NCI-H146 treated with DMSO at 0.1 percent for 48 hours (cell line): ENCODE measurements at regions not wholly inside any gene's neighbourhood (a gene's known extent, or its start where the extent isn't known, plus 50 kb on each side); places are given as distances from the start of the nearest gene placed in this dataset.
"Not testable (repeated sequence)": the region's sequence is repeated elsewhere in the genome, so short reads cannot be mapped to it uniquely, and the experiment has no call there.

Experiments
- DNase-seq: peaks from one replicate; lab custom pipeline; 2025; ENCODE audit not compliant: unreplicated experiment; lab: John Stamatoyannopoulos, UW

GRCh38 chr5:82659115-82659514 is 381.0 kb upstream of the RPS23 start:
- no peak for DNase-seq

GRCh38 chr5:82657033-82657699 is 379.0 kb upstream of the RPS23 start:
- DNase-seq = no peak

DNA sequence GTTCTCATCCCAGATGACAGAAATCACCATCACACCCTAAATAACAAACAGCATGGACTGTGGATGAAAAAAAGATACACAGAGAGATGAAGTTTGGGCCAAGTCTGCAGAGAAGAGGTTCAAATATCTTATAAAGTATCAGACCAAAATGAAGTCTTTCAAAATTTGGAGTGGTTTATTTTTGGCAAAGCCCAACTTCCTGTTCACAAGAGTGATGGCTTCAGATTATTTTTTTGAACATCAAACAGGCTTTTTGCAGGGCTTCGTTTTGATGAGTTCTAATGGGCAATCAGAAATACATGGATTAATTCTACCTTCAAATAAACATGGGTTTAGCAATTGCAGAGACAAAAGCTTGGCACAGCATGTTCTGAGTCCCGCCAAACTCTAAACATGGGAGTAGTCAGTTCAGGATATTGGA is 378.2 kb upstream of the RPS23 start:
- no peak for DNase-seq

DNA sequence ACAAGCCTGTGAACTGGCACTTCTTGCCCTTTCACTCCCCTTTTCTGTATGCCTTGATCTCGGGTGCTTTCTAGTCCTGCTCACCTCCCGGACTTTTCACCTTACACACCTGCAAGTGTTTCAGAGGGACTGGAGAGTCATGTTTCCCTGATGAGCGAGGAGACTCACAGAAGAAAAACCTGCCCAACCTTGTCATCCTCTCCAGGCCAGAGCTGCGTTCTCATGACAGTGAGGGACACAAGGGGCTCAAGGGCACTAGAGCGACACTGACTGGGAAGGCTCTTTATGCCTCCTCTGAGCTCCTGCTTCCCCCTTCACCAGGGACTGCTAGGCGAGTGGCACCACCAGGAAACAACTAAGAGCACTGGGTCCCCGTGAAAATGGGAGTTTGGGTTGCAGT is 376.9 kb upstream of the RPS23 start:
- DNase-seq = no peak

GRCh38 chr5:82649943-82650342 is 371.8 kb upstream of the RPS23 start:
- DNase-seq = no peak

DNA sequence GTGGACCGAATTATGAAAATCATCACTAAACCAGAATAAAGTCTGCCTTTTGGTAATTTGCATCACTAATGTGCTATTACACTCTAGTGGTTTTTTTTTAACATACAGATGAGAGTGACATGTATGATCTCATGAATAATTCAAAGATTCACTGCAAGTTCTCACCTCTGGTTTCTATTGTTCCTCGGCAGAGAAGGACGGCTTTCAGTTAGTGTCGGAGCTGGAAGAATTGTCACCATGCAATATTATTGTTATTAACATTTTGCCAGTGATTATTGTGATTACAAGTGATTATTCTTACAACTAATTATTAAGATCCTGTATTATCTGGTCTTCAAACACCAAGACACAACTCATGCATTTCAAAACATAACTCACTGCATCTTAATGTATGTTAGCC is 366.6 kb upstream of the RPS23 start:
- no peak for DNase-seq

- DNase-seq = no peak
Measured at GRCh38 chr5:82644229-82644628, 366.1 kb upstream of the RPS23 start.

DNA sequence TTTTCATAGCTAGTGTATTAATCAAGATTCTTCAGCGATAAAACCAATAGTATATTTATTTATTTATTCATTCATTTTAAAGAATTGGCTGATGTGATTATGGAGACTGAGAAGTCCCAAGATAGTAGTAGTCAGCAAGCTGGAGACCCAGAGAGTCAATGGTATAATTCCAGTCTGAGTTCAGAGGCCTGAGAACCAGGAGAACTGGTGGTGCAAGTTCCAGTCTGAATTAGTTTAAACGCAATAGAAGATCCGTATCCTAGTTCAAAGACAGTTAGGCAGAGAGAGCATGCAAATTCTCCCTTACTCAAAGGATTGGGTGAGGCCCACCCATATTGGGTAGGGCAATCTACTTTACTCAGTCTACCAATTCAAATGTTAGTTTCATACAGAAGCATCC is 364.2 kb upstream of the RPS23 start:
- no peak for DNase-seq

DNA sequence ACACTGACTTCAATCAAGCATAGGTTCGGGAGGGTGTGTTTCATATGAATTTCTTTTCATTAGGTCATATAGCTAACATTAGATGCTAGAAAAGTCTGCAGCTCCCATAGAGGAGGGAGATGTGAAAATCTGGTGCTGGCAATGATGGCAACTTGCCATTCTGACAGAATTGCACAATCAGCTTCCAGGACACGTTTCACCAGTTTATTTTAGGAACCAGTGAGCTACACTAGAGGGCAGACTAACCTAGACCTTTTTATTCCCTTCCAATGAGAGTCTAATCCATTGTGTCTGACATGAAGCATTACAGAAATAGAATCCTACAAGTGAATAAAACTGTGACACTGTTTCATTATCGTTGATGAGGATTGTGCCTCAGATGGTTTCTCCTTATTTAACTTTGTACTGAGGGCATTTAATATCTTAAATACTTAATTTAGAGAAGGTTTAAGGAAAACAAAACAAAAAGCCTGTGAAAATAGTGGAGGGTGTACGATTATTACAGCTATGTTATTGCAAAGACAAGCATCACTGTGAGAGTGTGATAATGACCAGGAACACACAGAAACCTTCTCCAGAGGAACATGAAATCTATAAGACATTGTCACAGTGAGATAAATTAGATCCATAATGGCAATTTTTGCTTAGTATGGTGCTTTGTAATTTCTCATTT is 363.3 kb upstream of the RPS23 start:
- peak; percentile 1 for DNase-seq

DNA sequence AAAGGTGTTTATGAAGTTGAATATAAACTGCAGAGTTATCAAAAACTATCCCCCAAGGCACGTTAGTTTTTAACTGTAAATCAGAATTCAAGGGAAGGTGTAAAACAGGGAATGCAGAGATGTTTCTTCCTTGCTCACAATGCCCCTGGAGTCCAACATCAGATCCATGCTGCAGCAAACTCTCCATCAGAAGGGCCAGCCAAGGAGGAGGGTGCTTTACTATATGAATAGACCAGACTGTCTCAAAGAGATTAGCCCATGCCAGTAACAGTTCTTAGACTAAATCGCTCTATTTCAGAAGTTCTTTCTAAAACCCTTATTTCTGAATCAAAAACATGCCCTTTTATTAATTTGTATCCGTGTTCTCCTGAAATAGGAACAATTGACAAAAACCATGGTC is 362.8 kb upstream of the RPS23 start:
- no peak for DNase-seq

DNA sequence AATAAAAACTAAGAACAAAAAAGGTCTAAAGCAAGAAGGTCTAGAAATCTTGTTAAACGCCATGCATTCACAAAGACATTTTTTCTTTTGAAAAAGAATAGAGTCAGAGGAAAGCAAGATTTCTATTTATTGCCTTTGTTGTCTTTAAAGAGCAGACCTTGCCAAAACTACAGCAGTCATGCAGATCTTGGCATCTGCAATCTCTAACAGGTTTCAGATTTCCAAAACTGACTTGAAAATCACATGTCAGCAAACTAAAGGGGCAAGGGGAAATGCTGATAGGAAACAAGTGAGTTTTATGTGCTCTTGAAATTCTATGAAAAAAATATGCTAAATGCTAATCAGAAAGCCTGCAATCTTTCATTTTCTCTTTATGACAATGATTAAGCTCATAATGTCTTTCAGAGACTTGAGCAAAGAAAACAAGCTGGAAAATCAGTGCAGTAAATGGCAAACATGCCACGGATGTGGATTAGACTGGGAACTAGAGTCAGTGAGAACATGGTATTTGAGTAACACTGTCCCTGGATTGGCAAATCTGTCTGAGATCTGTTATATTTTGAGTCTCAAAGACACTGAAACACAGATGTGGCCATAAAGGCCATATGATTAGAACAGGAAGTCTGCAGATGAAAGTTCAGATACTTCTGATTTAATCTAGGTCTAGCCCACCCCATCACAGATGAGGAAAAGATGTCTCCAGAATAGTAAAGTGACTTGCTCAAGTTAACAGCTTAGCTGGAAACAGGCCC is 361.4 kb upstream of the RPS23 start:
- no peak for DNase-seq

DNA sequence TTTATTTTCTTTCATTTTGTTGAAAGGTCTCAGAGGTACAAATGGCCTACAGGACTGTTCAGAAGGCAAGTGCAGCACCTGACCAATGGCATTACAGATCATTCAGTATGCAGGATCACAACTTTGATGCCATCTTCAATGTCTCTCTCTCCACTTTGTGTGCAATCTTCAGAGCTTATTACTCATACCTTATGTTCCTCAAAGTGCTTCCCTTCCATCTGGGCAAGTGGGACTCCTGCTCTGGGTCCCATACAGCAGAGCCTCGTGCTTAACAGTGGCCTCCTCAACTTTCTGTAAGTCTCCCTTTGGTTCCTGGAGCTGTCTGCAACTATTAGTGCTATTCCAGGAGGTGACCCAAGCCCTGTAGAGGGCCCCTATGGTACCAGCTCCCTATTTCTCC is 358.4 kb upstream of the RPS23 start:
- DNase-seq = no peak

DNA sequence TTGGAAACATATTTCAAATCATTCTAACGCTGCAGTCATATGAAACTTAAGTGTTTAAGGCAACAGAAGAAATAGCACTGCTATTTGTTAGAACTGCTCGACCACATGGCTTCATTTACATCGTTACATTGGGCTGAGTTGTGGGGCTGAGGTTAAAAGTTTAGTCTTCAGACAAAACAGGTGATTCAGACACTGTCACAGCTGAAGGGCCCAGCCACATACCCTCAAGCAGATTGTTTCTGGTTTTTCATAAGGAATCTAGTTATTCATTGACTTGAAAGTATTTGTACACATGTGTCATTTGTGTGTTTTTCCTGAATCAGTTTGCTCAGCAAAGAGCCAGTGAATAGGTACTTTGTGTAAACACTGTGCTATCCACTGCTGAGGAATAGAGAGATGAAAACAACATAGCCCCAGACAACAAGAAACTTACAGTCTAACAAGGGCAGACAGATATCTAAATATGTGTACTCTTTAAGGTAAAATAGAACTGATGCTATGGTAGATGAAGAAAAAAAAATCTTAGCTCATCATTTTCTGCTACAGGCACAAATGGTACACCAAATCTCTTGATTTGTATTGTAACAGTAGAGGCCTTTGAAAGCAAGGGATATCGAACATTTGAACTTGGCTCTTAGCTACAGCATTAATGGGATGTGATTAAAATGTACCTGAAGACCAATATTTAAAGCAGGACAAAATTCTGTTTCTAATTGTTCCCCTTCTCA is 357.6 kb upstream of the RPS23 start:
- DNase-seq = no peak

GRCh38 chr5:82628364-82628910 is 350.3 kb upstream of the RPS23 start:
- DNase-seq = no peak

DNA sequence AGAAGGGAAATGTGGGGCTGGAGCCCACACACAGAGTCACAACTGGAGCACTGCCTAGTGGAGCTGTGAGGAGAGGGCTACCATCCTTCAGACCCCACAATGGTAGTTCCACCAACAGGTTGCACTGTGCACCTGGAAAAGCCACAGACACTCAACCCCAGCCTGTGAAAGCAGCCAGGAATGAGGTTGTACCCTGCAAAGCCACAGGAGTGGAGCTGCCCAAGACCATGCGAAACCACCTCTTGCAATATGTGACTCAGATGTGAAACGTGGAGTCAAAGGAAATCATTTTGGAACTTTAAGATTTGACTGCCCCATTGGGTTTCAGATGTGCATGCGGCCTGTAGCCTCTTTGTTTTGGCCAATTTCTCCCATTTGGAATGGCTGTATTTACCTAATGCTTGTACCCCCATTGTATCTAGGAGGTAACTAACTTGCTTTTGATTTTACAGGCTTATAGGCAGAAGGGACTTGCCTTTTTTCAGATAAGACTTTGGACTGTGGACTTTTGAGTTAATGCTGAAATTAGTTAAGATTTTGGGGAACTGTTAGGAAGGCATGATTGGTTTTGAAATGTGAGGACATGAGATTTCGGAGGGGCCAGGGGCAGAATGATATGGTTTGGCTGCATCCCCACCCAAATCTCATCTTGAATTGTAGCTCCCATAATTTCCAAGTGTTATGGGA is 348.9 kb upstream of the RPS23 start:
- not testable (repeated sequence) for DNase-seq

DNA sequence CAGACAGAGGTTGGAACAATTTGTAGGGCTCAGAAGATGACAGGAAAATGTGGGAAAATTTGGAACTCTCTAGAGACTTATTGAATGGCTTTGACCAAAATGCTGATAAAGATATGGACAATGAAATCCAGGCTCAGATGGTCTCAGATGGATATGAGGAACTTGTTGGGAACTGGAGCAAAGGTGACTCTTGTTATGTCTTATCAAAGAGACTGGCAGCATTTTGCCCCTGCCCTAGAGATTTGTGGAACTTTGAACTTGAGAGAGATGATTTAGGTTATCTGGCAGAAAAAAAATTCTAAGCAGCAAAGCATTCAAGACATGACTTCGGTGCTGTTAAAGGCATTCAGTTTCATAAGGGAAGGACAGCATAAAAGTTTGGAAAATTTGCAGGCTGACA is 347.9 kb upstream of the RPS23 start:
- not testable (repeated sequence) for DNase-seq

DNA sequence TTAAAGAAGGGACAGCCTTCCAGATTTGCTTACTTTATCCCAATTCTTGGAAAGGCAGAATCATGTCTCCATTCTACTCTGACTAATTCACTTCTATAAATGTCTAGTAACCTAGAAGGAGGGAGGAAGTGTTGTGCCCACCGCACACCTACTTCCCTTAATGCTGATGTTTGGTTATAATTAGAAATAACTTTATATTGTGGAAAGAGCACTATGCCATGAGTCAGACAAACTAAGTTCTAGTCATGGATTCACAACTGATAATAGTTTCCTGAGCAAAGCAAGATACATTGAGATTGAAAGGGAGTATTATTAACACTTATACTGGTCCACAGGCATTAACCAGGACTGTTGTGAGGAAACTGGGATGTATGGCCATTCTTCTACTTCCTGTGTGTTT is 345.9 kb upstream of the RPS23 start:
- DNase-seq = no peak

DNA sequence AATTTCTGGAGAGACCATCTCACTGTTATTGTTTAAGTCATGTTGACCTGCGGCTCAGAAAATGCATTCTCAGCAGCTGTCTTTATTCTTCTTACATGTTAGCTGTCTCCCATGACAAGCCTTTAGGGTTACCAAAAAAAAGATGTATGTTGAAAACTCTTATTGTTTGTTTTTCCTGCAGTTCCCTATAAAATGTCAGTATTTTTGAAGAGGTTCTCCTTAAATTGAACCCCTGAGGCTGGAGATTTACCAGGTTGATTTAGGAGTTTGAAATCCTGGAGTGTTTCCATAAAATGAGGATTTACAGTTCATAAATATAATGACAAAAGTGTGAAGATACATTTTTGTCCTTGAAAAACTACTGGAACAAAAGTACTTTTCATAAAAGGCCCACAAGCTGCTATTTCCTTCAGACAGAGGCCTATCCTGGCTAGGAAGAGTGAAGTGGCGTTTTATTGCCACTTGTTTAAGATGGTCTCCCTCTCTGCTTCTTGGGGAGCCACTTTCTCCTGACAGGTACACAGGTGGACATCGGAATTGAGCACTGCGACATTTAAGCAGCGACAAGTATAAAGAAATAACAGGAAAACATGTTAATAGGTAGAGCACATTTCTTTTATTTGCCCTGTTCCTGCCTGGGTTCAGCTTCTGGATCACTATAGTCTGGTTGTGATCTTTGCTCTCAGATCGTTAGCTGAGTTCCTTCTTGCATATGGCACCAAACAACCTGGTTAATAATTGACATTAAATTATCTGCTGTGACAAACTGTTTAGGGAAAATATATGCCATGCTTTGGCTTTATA is 344.8 kb upstream of the RPS23 start:
- no peak for DNase-seq

- DNase-seq = no peak
Measured at GRCh38 chr5:82622205-82622604, 344.1 kb upstream of the RPS23 start.
